GM18498 (cell line): ENCODE measurements at regions not wholly inside any gene's neighbourhood (a gene's known extent, or its start where the extent isn't known, plus 50 kb on each side); places are given as distances from the start of the nearest gene placed in this dataset.
"Not testable (repeated sequence)": the region's sequence is repeated elsewhere in the genome, so short reads cannot be mapped to it uniquely, and the experiment has no call there.

Experiments used
- ATAC-seq: cut with Tn5 transposase; IDR thresholded peaks from one replicate; pipeline ENCODE4 v1.9.1; 2021; ENCODE audit warnings: mild to moderate bottlenecking, moderate library complexity; ENCODE audit not compliant: unreplicated experiment

- ATAC-seq = no peak
Observed at GRCh38 chr18:1253827-1254226, 349.2 kb downstream of the ADCYAP1 start.

- no peak for ATAC-seq
Observed at GRCh38 chr18:1261054-1261453, 356.4 kb downstream of the ADCYAP1 start.

GRCh38 chr18:1267021-1267420 lies 362.4 kb downstream of the ADCYAP1 start:
- ATAC-seq = no peak

GRCh38 chr18:1270081-1270480 lies 365.4 kb downstream of the ADCYAP1 start:
- no peak for ATAC-seq

GRCh38 chr18:1273469-1273868 lies 368.8 kb downstream of the ADCYAP1 start:
- ATAC-seq = no peak

- ATAC-seq = no peak
Observed at GRCh38 chr18:1292167-1292566, 387.5 kb downstream of the ADCYAP1 start.

GRCh38 chr18:1294229-1294628 lies 389.6 kb downstream of the ADCYAP1 start:
- ATAC-seq = no peak

GRCh38 chr18:1296237-1296636 lies 391.6 kb downstream of the ADCYAP1 start:
- no peak for ATAC-seq

GRCh38 chr18:1302861-1303260 lies 398.2 kb downstream of the ADCYAP1 start:
- no peak for ATAC-seq

GRCh38 chr18:1304392-1304992 lies 399.8 kb downstream of the ADCYAP1 start:
- no peak for ATAC-seq

- no peak for ATAC-seq
Observed at GRCh38 chr18:1306641-1307040, 402.0 kb downstream of the ADCYAP1 start.

GRCh38 chr18:1308686-1309085 lies 404.0 kb downstream of the ADCYAP1 start:
- no peak for ATAC-seq

GRCh38 chr18:1311376-1311775 lies 406.7 kb downstream of the ADCYAP1 start:
- ATAC-seq = no peak

GRCh38 chr18:1335345-1335744 lies 430.7 kb downstream of the ADCYAP1 start:
- ATAC-seq = not testable (repeated sequence)

- no peak for ATAC-seq
Observed at GRCh38 chr18:1350931-1351450, 446.3 kb downstream of the ADCYAP1 start.

GRCh38 chr18:1353025-1353424 lies 448.4 kb downstream of the ADCYAP1 start:
- ATAC-seq = no peak

- no peak for ATAC-seq
Observed at GRCh38 chr18:1357724-1358123, 453.1 kb downstream of the ADCYAP1 start.

- ATAC-seq = no peak
Observed at GRCh38 chr18:1361936-1362335, 457.3 kb downstream of the ADCYAP1 start.

GRCh38 chr18:1370552-1370951 lies 465.9 kb downstream of the ADCYAP1 start:
- ATAC-seq = no peak

- ATAC-seq = no peak
Observed at GRCh38 chr18:1371724-1372123, 467.1 kb downstream of the ADCYAP1 start.

- ATAC-seq = no peak
Observed at GRCh38 chr18:1383465-1383864, 478.8 kb downstream of the ADCYAP1 start.

GRCh38 chr18:1388468-1388867 lies 483.8 kb downstream of the ADCYAP1 start:
- not testable (repeated sequence) for ATAC-seq

- ATAC-seq = no peak
Observed at GRCh38 chr18:1392046-1392445, 487.4 kb downstream of the ADCYAP1 start.
